ENCODE measurements at regions not wholly inside any gene's neighbourhood (a gene's known extent, or its start where the extent isn't known, plus 50 kb on each side); places are given as distances from the start of the nearest gene placed in this dataset.

GRCh38 chr3:23029001-23029400, 174.1 kb upstream of the UBE2E2 start:
- H3K9me3 ChIP-seq (ENCODE audit: low read length) = no peaks in the 10 kb centered on the region
- no peaks in the 10 kb centered on the region for H3K4me1 ChIP-seq (ENCODE audit: insufficient read depth, low read length)
- H3K36me3 ChIP-seq (ENCODE audit: insufficient read depth, low read length) = no peaks in the 10 kb centered on the region
- no peaks in the 10 kb centered on the region for H3K27me3 ChIP-seq (ENCODE audit: insufficient read depth, low read length)
- no peak overlapping the region for H3K4me3 ChIP-seq (ENCODE audit: low read length)
- H2AFZ ChIP-seq (ENCODE audit: low read depth, low read length) = no peak overlapping the region

GRCh38 chr3:23035927-23036640, 167.0 kb upstream of the UBE2E2 start:
- no peaks in the 10 kb centered on the region for H3K9me3 ChIP-seq (ENCODE audit: low read length)
- no peaks in the 10 kb centered on the region for H3K36me3 ChIP-seq (ENCODE audit: insufficient read depth, low read length)
- no peaks in the 10 kb centered on the region for H3K27me3 ChIP-seq (ENCODE audit: insufficient read depth, low read length)
- H3K4me1 ChIP-seq (ENCODE audit: insufficient read depth, low read length) = no peaks in the 10 kb centered on the region
- H3K4me3 ChIP-seq (ENCODE audit: low read length) = no peak overlapping the region
- H2AFZ ChIP-seq (ENCODE audit: low read depth, low read length) = no peak overlapping the region

DNA sequence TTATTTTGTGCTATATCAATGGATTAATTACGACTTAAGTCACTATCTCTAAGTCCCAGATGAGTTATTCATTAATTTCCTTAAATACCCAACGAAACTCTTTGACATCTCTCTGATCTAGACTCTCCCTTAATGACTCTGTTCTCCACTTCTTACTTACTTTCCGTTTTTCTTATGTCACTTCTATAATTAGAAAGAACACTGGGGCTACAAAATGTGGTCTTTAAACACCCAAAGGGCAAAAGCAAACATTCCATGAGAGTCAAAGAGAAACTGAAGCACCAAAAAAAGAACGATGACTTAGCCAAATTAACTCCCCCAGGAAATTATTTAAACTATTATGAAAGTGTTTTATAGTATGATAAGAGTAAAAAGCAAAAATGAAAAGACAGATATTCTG, 166.4 kb upstream of the UBE2E2 start:
- Histone ChIP-seq H3K4me3 (ENCODE audit: low read length) (no peak overlapping the region), H3K9me3 (ENCODE audit: low read length) (no peaks in the 10 kb centered on the region), H2AFZ (ENCODE audit: low read depth, low read length) (no peak overlapping the region), H3K27me3 (ENCODE audit: insufficient read depth, low read length) (no peaks in the 10 kb centered on the region), H3K4me1 (ENCODE audit: insufficient read depth, low read length) (no peaks in the 10 kb centered on the region), H3K36me3 (ENCODE audit: insufficient read depth, low read length) (no peaks in the 10 kb centered on the region)

GRCh38 chr3:23038471-23038870, 164.7 kb upstream of the UBE2E2 start:
- no peaks in the 10 kb centered on the region for H3K9me3 ChIP-seq (ENCODE audit: low read length)
- no peak overlapping the region for H3K4me3 ChIP-seq (ENCODE audit: low read length)
- no peaks in the 10 kb centered on the region for H3K4me1 ChIP-seq (ENCODE audit: insufficient read depth, low read length)
- H3K27me3 ChIP-seq (ENCODE audit: insufficient read depth, low read length) = no peaks in the 10 kb centered on the region
- H3K36me3 ChIP-seq (ENCODE audit: insufficient read depth, low read length) = no peaks in the 10 kb centered on the region
- H2AFZ ChIP-seq (ENCODE audit: low read depth, low read length) = no peak overlapping the region

GRCh38 chr3:23041918-23042696, 161.0 kb upstream of the UBE2E2 start:
- H3K4me3 ChIP-seq (ENCODE audit: low read length) = no peak overlapping the region
- no peaks in the 10 kb centered on the region for H3K36me3 ChIP-seq (ENCODE audit: insufficient read depth, low read length)

DNA sequence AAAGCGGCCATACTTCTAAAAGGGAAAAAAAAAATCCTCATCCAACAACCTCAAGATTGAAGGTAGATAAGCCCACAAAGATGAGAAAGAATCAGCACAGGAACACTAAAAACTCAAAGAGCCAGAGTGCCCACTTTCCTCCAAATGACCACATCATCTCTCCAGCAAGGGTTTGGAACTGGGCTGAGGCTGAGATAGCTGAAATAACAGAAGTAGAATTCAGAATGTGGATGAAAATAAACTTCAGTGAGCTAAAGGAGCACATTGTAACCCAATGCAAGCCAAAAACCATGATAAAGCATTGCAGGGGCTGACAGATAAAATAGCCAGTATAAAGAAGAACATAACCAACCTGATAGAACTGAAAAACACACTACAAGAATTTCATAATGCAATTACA, 158.7 kb upstream of the UBE2E2 start:
- Histone ChIP-seq H3K27me3 (ENCODE audit: insufficient read depth, low read length) (no peaks in the 10 kb centered on the region), H3K36me3 (ENCODE audit: insufficient read depth, low read length) (no peaks in the 10 kb centered on the region), H3K9me3 (ENCODE audit: low read length) (no peaks in the 10 kb centered on the region), H3K4me1 (ENCODE audit: insufficient read depth, low read length) (no peaks in the 10 kb centered on the region), H2AFZ (ENCODE audit: low read depth, low read length) (no peak overlapping the region), H3K4me3 (ENCODE audit: low read length) (no peak overlapping the region)

More at GRCh38 chr3:23041918-23042696, 161.0 kb upstream of the UBE2E2 start:
- no peaks in the 10 kb centered on the region for H3K27me3 ChIP-seq (ENCODE audit: insufficient read depth, low read length)
- H3K4me1 ChIP-seq (ENCODE audit: insufficient read depth, low read length) = no peaks in the 10 kb centered on the region
- H3K9me3 ChIP-seq (ENCODE audit: low read length) = no peaks in the 10 kb centered on the region
- no peak overlapping the region for H2AFZ ChIP-seq (ENCODE audit: low read depth, low read length)

GRCh38 chr3:23046536-23046935, 156.6 kb upstream of the UBE2E2 start:
- Histone ChIP-seq H3K9me3 (ENCODE audit: low read length) (no peaks in the 10 kb centered on the region), H2AFZ (ENCODE audit: low read depth, low read length) (no peak overlapping the region), H3K36me3 (ENCODE audit: insufficient read depth, low read length) (no peaks in the 10 kb centered on the region), H3K4me1 (ENCODE audit: insufficient read depth, low read length) (no peaks in the 10 kb centered on the region), H3K4me3 (ENCODE audit: low read length) (no peak overlapping the region), H3K27me3 (ENCODE audit: insufficient read depth, low read length) (no peaks in the 10 kb centered on the region)

GRCh38 chr3:23051240-23052140, 151.6 kb upstream of the UBE2E2 start:
- Histone ChIP-seq H3K9me3 (ENCODE audit: low read length) (no peaks in the 10 kb centered on the region), H2AFZ (ENCODE audit: low read depth, low read length) (no peak overlapping the region), H3K36me3 (ENCODE audit: insufficient read depth, low read length) (no peaks in the 10 kb centered on the region), H3K27me3 (ENCODE audit: insufficient read depth, low read length) (no peaks in the 10 kb centered on the region), H3K4me3 (ENCODE audit: low read length) (no peak overlapping the region), H3K4me1 (ENCODE audit: insufficient read depth, low read length) (no peaks in the 10 kb centered on the region)

GRCh38 chr3:23052208-23052607, 150.9 kb upstream of the UBE2E2 start:
- H3K9me3 ChIP-seq (ENCODE audit: low read length) = no peaks in the 10 kb centered on the region
- H3K4me1 ChIP-seq (ENCODE audit: insufficient read depth, low read length) = no peaks in the 10 kb centered on the region
- no peaks in the 10 kb centered on the region for H3K27me3 ChIP-seq (ENCODE audit: insufficient read depth, low read length)
- H2AFZ ChIP-seq (ENCODE audit: low read depth, low read length) = no peak overlapping the region
- H3K36me3 ChIP-seq (ENCODE audit: insufficient read depth, low read length) = no peaks in the 10 kb centered on the region
- no peak overlapping the region for H3K4me3 ChIP-seq (ENCODE audit: low read length)

DNA sequence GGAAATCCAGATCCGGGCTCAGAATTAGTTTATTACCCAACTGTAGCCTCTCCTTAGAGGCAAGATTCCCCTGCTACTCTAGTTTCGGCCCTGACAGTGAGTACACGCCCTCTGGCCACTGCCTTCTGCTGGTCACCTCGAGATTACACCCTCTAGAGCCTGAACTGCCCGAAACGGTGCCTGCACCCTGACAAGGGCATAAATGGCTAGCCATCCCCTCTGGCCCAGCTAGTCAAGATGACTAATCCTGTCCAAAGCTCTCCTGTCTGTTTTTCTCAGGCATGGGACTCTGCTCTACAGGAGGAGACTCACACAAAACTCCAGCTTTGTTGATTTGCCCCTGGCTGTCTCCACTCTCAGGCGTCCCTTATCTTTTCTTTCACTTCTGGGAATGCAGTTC, 150.5 kb upstream of the UBE2E2 start:
- Histone ChIP-seq H3K27me3 (ENCODE audit: insufficient read depth, low read length) (no peaks in the 10 kb centered on the region), H3K4me1 (ENCODE audit: insufficient read depth, low read length) (no peaks in the 10 kb centered on the region), H3K36me3 (ENCODE audit: insufficient read depth, low read length) (no peaks in the 10 kb centered on the region), H2AFZ (ENCODE audit: low read depth, low read length) (no peak overlapping the region), H3K9me3 (ENCODE audit: low read length) (no peaks in the 10 kb centered on the region), H3K4me3 (ENCODE audit: low read length) (no peak overlapping the region)

DNA sequence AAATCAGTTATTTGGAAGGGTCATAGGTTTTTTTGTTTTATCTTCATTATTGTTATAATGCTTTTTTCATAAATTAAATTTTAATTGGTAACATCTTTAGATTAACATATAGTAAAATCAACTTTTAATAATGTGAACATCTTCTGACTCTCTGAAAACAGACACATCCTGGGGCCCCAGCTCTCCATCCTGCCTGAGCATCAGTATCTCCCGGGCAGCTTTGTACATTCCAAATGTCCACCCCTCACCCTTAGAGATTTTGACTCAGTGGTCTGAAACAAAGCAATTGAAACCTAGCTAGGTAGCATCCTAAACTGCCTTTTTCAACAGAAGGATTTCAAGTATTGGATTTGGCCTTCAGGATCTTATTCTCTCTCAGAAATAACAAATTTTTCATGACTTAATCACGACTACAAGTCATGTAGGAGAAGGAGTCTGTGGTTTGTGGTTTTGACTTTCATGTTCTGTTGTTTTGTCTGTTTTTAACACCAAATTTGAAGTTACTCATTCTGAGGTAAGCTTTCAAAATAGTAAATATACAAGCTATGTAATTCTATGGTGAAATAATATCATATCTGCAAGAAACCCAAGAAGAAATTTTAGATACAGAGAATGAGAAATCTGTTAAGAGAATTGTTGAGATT, 147.3 kb upstream of the UBE2E2 start:
- Histone ChIP-seq H2AFZ (ENCODE audit: low read depth, low read length) (no peak overlapping the region), H3K36me3 (ENCODE audit: insufficient read depth, low read length) (no peaks in the 10 kb centered on the region), H3K27me3 (ENCODE audit: insufficient read depth, low read length) (no peaks in the 10 kb centered on the region), H3K9me3 (ENCODE audit: low read length) (no peaks in the 10 kb centered on the region), H3K4me3 (ENCODE audit: low read length) (no peak overlapping the region), H3K4me1 (ENCODE audit: insufficient read depth, low read length) (no peaks in the 10 kb centered on the region)

DNA sequence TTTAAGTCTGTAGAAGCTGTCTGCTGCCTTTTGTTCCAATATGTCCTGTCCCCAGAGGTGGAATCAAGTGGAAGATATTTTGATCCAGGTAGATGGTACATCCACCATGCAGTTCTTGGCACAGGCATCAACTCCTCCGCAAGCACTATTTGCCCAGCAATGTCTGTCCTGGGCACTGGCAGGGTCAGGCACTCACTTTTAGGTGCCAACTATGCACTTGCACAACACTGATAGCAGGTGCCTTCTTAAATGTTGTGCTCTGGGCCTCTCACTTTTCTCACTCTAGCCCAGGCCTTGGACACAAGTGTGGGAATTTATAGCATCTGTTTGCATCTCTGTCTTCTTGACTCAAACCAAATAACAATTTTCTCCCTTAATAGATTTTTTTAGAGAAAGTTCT, 140.5 kb upstream of the UBE2E2 start:
- Histone ChIP-seq H3K36me3 (ENCODE audit: insufficient read depth, low read length) (no peaks in the 10 kb centered on the region), H3K9me3 (ENCODE audit: low read length) (no peaks in the 10 kb centered on the region), H3K4me1 (ENCODE audit: insufficient read depth, low read length) (no peaks in the 10 kb centered on the region), H3K27me3 (ENCODE audit: insufficient read depth, low read length) (no peaks in the 10 kb centered on the region), H2AFZ (ENCODE audit: low read depth, low read length) (no peak overlapping the region), H3K4me3 (ENCODE audit: low read length) (no peak overlapping the region)
